ENCODE measurements at regions not wholly inside any gene's neighbourhood (a gene's known extent, or its start where the extent isn't known, plus 50 kb on each side); places are given as distances from the start of the nearest gene placed in this dataset.
"Not testable (repeated sequence)": the region's sequence is repeated elsewhere in the genome, so short reads cannot be mapped to it uniquely, and the experiment has no call there.

- peak; percentile 36 for DNase-seq
Measured at GRCh38 chr2:222760301-222760897, 88.9 kb downstream of the MOGAT1 start.

GRCh38 chr2:222761888-222762287 is 90.4 kb downstream of the MOGAT1 start:
- DNase-seq: no peak

- DNase-seq: no peak
Measured at GRCh38 chr2:222762342-222762741, 90.9 kb downstream of the MOGAT1 start.

- not testable (repeated sequence) for DNase-seq
Measured at GRCh38 chr2:222765883-222766282, 94.4 kb downstream of the MOGAT1 start.

GRCh38 chr2:222768019-222768418 is 92.8 kb upstream of the ACSL3 start:
- DNase-seq: not testable (repeated sequence)

GRCh38 chr2:222769446-222769845 is 91.4 kb upstream of the ACSL3 start:
- no peak for DNase-seq

- no peak for DNase-seq
Measured at GRCh38 chr2:222769941-222770340, 90.9 kb upstream of the ACSL3 start.

GRCh38 chr2:222771832-222772231 is 89.0 kb upstream of the ACSL3 start:
- no peak for DNase-seq

- DNase-seq: no peak
Measured at GRCh38 chr2:222774941-222775340, 85.9 kb upstream of the ACSL3 start.

GRCh38 chr2:222776792-222777191 is 84.0 kb upstream of the ACSL3 start:
- DNase-seq: no peak

GRCh38 chr2:222778400-222778799 is 82.4 kb upstream of the ACSL3 start:
- no peak for DNase-seq

- no peak for DNase-seq
Measured at GRCh38 chr2:222779145-222779832, 81.5 kb upstream of the ACSL3 start.

- DNase-seq: no peak
Measured at GRCh38 chr2:222780051-222780450, 80.8 kb upstream of the ACSL3 start.

- DNase-seq: no peak
Measured at GRCh38 chr2:222782201-222782730, 78.6 kb upstream of the ACSL3 start.

- DNase-seq: no peak
Measured at GRCh38 chr2:222783592-222783991, 77.2 kb upstream of the ACSL3 start.

GRCh38 chr2:222790932-222791331 is 69.9 kb upstream of the ACSL3 start:
- no peak for DNase-seq

GRCh38 chr2:222792001-222792611 is 68.7 kb upstream of the ACSL3 start:
- peak; percentile 61 for DNase-seq

- no peak for DNase-seq
Measured at GRCh38 chr2:222794585-222795449, 66.0 kb upstream of the ACSL3 start.

- no peak for DNase-seq
Measured at GRCh38 chr2:222795450-222796357, 65.1 kb upstream of the ACSL3 start.

GRCh38 chr2:222796413-222797103 is 64.3 kb upstream of the ACSL3 start:
- DNase-seq: peak; percentile 22

GRCh38 chr2:222797261-222797660 is 63.6 kb upstream of the ACSL3 start:
- peak; percentile 34 for DNase-seq

All from midbrain (tissue), 1 donor.